GM19351 (cell line): ENCODE measurements at regions not wholly inside any gene's neighbourhood (a gene's known extent, or its start where the extent isn't known, plus 50 kb on each side); places are given as distances from the start of the nearest gene placed in this dataset.

Experiments used
- ATAC-seq: cut with Tn5 transposase; IDR thresholded peaks from one replicate; pipeline ENCODE4 v1.9.1; 2021; ENCODE audit warnings: mild to moderate bottlenecking, moderate library complexity; ENCODE audit not compliant: unreplicated experiment

GRCh38 chr12:75974323-75975187, 57.0 kb downstream of the PHLDA1 start:
- no peak for ATAC-seq

- ATAC-seq = no peak
Observed at GRCh38 chr12:75971253-75971652, 60.3 kb downstream of the PHLDA1 start.

GRCh38 chr12:75970310-75970709, 61.3 kb downstream of the PHLDA1 start:
- no peak for ATAC-seq

- ATAC-seq = no peak
Observed at GRCh38 chr12:75969768-75970167, 61.8 kb downstream of the PHLDA1 start.

- ATAC-seq = no peak
Observed at GRCh38 chr12:75965661-75966060, 65.9 kb downstream of the PHLDA1 start.

- ATAC-seq = peak; percentile 73
Observed at GRCh38 chr12:75964150-75964549, 67.4 kb downstream of the PHLDA1 start.

GRCh38 chr12:75961878-75962277, 69.7 kb downstream of the PHLDA1 start:
- ATAC-seq = no peak

GRCh38 chr12:75960954-75961661, 70.5 kb downstream of the PHLDA1 start:
- no peak for ATAC-seq

- ATAC-seq = no peak
Observed at GRCh38 chr12:75960086-75960910, 71.3 kb downstream of the PHLDA1 start.

GRCh38 chr12:75959506-75959905, 72.1 kb downstream of the PHLDA1 start:
- no peak for ATAC-seq

GRCh38 chr12:75959060-75959459, 72.5 kb downstream of the PHLDA1 start:
- no peak for ATAC-seq

- no peak for ATAC-seq
Observed at GRCh38 chr12:75955251-75955650, 76.3 kb downstream of the PHLDA1 start.

- no peak for ATAC-seq
Observed at GRCh38 chr12:75954749-75955148, 76.8 kb downstream of the PHLDA1 start.

GRCh38 chr12:75954041-75954440, 77.5 kb downstream of the PHLDA1 start:
- no peak for ATAC-seq

GRCh38 chr12:75953312-75953906, 78.2 kb downstream of the PHLDA1 start:
- ATAC-seq = no peak

- no peak for ATAC-seq
Observed at GRCh38 chr12:75951399-75952278, 79.9 kb downstream of the PHLDA1 start.

GRCh38 chr12:75947156-75947723, 84.3 kb downstream of the PHLDA1 start:
- ATAC-seq = no peak

GRCh38 chr12:75945581-75945980, 86.0 kb downstream of the PHLDA1 start:
- no peak for ATAC-seq

- no peak for ATAC-seq
Observed at GRCh38 chr12:75944905-75945432, 86.6 kb downstream of the PHLDA1 start.
